Prostate gland (tissue), 2 donors: ENCODE measurements at regions not wholly inside any gene's neighbourhood (a gene's known extent, or its start where the extent isn't known, plus 50 kb on each side); places are given as distances from the start of the nearest gene placed in this dataset.

Experiments used
- DNase-seq: peaks from one replicate; pipeline ENCODE4 v3.0.0-alpha.2; 2019; ENCODE audit warnings: low spot score
- H3K27ac ChIP-seq, 2 donors: fragments of 200-600 bp; sonication (generic); 2 replicates each; pipeline ENCODE4 v1.5.1; 2017 to 2019
- H3K27me3 ChIP-seq: fragments of 200-600 bp; sonication (generic); replicated peaks from 2 replicates; pipeline ENCODE4 v1.5.1; 2019; ENCODE audit not compliant: insufficient read depth
- H3K36me3 ChIP-seq, 2 donors: fragments of 200-600 bp; sonication (generic); 1 replicate in 1 of 2; 2 replicates in 1 of 2; pipeline versions ENCODE4 v1.5.1 to v1.8.1; 2017 to 2019
- H3K4me1 ChIP-seq: fragments of 200-600 bp; sonication (generic); replicated peaks from 2 replicates; pipeline ENCODE4 v1.5.1; 2019
- H3K4me3 ChIP-seq, 2 donors: fragments of 200-600 bp; sonication (generic); 2 replicates each; pipeline ENCODE4 v1.5.1; 2017 to 2019
- H3K9me3 ChIP-seq: fragments of 200-600 bp; sonication (generic); 2 replicates; pipeline ENCODE4 v1.5.1; 2017
- POLR2A ChIP-seq: fragments of 450-650 bp; IDR thresholded peaks from one replicate; pipeline ENCODE4 v1.6.1; 2016; ENCODE audit warnings: antibody characterized with exemption, mild to moderate bottlenecking
- POLR2AphosphoS5 ChIP-seq: sonication (generic); formaldehyde crosslinking; IDR thresholded peaks from one replicate; pipeline ENCODE4 v1.6.1; 2017; ENCODE audit warnings: antibody characterized with exemption
- WGBS: methylation state at CpG from one replicate; pipeline ENCODE4 v1.1.5; 2018; 5-methylcytosine and 5-hydroxymethylcytosine counted together
- intact Hi-C: fragments of 100-400 bp; cut with DNase I; formaldehyde crosslinking; loops from one replicate; pipeline ENCODE4 v1.14.2; 2022
- TF ChIP-seq, protein P1 (sequence below), 4 experiments: fragments of 200-600 bp in 2 of 4; fragments of 450-650 bp in 2 of 4; sonication (generic) in 2 of 4; IDR thresholded peaks; 1 replicate in 3 of 4; 2 replicates in 1 of 4; pipeline ENCODE4 v1.5.1; 2016 to 2019; ENCODE audit warnings: antibody characterized with exemption in 4 of 4, mild to moderate bottlenecking in 2 of 4, moderate library complexity in 2 of 4

DNA sequence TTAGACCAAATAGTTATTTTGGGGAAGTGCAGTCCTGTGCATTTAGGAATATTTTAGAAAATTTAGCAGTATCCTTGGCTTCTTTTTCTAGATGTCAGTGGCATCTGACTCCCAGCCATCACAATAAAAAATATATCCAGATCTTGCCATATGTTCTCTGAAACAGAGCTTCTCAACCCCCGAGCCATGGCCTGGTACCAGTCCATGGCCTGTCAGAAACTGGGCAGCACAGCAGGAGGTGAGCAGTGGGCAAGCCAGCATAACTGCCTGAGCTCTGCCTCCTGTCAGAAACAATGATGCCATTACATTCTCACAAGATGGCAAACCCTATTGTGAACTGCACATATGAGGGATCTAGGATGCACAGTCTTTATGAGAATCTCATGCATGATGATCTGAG is 480.0 kb downstream of the LRRIQ3 start:
- no peak for DNase-seq
- no peaks in the 10 kb centered on the region for H3K4me1 ChIP-seq
- 85% methylated on average over 1 of the region's 1 CpG for WGBS
- H3K4me3 ChIP-seq, result no peak overlapping the region
- no peak overlapping the region for H3K27ac ChIP-seq
- TF ChIP-seq POLR2AphosphoS5, result no peak
- TF ChIP-seq, protein P1, sequence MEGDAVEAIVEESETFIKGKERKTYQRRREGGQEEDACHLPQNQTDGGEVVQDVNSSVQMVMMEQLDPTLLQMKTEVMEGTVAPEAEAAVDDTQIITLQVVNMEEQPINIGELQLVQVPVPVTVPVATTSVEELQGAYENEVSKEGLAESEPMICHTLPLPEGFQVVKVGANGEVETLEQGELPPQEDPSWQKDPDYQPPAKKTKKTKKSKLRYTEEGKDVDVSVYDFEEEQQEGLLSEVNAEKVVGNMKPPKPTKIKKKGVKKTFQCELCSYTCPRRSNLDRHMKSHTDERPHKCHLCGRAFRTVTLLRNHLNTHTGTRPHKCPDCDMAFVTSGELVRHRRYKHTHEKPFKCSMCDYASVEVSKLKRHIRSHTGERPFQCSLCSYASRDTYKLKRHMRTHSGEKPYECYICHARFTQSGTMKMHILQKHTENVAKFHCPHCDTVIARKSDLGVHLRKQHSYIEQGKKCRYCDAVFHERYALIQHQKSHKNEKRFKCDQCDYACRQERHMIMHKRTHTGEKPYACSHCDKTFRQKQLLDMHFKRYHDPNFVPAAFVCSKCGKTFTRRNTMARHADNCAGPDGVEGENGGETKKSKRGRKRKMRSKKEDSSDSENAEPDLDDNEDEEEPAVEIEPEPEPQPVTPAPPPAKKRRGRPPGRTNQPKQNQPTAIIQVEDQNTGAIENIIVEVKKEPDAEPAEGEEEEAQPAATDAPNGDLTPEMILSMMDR (IDR thresholded peaks at IDR 0.05), result no peak
- no peak for TF ChIP-seq POLR2A
- no peaks in the 10 kb centered on the region for H3K27me3 ChIP-seq
- intact Hi-C loops, result no loop called here
- H3K36me3 ChIP-seq, result no peaks in the 10 kb centered on the region
- no peaks in the 10 kb centered on the region for H3K9me3 ChIP-seq

DNA sequence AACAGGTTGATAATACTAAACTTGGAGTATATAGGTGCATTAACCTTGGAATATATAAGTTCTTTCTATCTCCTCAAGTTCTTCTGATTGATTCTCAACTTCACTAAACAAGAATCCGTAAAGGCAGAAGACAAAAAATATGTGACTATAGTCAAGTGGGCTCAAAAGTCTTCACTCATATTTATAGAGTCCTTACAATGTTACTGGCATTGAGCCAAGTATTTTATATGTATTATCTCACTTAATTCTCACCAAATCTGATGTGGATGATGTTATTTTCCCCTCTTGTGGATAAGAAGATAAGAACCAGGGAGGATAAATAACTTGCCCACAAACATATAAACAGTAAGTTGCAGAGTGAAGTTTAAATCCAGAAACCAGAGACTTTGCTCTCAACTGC is 486.9 kb downstream of the LRRIQ3 start:
- H3K4me1 ChIP-seq, result no peaks in the 10 kb centered on the region
- H3K4me3 ChIP-seq, result no peak overlapping the region
- TF ChIP-seq, protein P1 (IDR thresholded peaks at IDR 0.05), result no peak
- TF ChIP-seq POLR2AphosphoS5 (no peak), POLR2A (no peak)
- H3K36me3 ChIP-seq, result no peaks in the 10 kb centered on the region
- H3K9me3 ChIP-seq, result no peaks in the 10 kb centered on the region
- intact Hi-C loops, result no loop called here
- 91% methylated on average over 1 of the region's 1 CpG for WGBS
- H3K27me3 ChIP-seq, result no peaks in the 10 kb centered on the region
- no peak overlapping the region for H3K27ac ChIP-seq
- DNase-seq, result no peak

DNA sequence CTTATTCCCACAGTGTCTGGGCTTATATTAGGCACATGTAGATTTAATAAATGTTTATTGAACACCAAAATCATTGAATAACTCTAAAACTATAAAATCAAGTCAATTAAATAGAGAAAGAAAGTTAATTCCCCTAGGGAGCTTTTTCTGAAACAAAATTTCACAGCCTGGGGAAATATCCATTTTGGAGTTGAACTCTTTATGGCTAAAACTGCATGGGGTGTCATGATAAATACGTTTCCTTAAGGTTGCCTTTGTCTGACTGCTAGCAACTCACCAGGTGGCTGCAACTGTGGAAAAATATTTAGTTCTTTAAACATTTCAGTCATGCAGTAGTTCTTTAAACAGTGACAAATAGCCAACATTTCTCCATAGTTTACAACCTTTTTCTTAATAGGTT is 496.1 kb downstream of the LRRIQ3 start:
- TF ChIP-seq, protein P1 (IDR thresholded peaks at IDR 0.05), result no peak
- TF ChIP-seq POLR2AphosphoS5, result no peak
- TF ChIP-seq POLR2A, result no peak
- no peaks in the 10 kb centered on the region for H3K27me3 ChIP-seq
- WGBS, result 31% methylated on average over 1 of the region's 1 CpG
- H3K4me1 ChIP-seq, result no peaks in the 10 kb centered on the region
- H3K27ac ChIP-seq, result no peak overlapping the region
- DNase-seq, result no peak
- H3K36me3 ChIP-seq, result no peaks in the 10 kb centered on the region
- no peaks in the 10 kb centered on the region for H3K9me3 ChIP-seq
- H3K4me3 ChIP-seq, result no peak overlapping the region
- intact Hi-C loops, result no loop called here

DNA sequence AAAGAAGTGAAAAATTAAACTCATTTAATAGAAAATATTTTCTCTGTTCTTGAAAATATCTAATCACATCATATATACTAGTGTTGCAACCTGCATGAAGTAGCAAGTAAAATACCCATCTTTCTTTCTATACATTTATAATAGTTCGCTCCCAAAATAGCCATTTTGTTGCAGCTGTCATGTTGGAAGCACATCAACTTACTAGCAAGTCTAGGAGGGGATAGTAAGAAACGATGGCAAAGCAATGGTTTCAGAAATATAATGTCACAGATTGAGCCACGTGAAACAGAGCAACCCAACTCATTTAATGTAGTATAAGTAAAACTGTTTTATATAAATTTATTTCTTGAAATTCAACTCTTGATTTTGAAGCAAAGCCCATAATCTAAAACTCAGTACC is 521.8 kb downstream of the LRRIQ3 start:
- Histone ChIP-seq H3K27ac (no peak overlapping the region), H3K9me3 (no peaks in the 10 kb centered on the region), H3K36me3 (no peaks in the 10 kb centered on the region), H3K4me3 (no peak overlapping the region), H3K4me1 (no peaks in the 10 kb centered on the region), H3K27me3 (no peaks in the 10 kb centered on the region)
- intact Hi-C loops, result no loop called here
- whole genome bisulfite sequencing, result 87% methylated on average over 3 of the region's 3 CpGs
- DNase-seq, result no peak
- TF ChIP-seq POLR2AphosphoS5, result no peak

DNA sequence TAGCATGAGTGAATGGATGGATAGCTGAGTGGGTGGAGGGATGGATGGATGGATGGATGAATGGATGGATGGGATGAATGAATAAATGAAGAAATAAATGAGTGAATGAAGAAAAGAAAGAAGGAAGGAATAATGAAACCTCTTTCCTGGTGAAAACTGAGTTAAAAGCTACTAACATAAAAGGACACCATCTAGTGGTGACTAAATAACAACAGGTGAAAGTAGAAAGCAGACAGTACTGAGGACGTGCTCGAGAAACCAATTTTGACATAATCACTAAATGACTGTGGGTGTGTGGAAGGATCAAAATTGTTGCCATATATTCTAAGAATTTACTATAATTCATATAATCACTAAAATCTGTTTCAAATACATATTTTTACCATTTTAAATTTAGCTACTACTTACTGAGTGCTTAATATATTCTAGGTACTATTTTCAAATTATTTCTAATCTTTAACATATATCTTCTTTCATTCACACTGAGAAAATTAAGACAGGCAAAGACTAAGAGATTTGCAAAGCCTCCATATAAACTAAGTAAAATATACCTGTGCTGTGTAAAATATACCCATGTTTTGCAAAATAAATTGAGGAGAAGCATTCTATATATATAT is 522.9 kb downstream of the LRRIQ3 start:
- H3K4me3 ChIP-seq, result no peak overlapping the region
- H3K4me1 ChIP-seq, result no peaks in the 10 kb centered on the region
- intact Hi-C loops, result no loop called here
- H3K36me3 ChIP-seq, result no peaks in the 10 kb centered on the region
- H3K27ac ChIP-seq, result no peak overlapping the region
- H3K9me3 ChIP-seq, result no peaks in the 10 kb centered on the region
- H3K27me3 ChIP-seq, result no peaks in the 10 kb centered on the region
- 9% methylated on average over 2 of the region's 2 CpGs for WGBS
- TF ChIP-seq, protein P1 (IDR thresholded peaks at IDR 0.05), result peak in 3 of 4 experiments; percentile 39 to 58 (median 43)
- no peak for TF ChIP-seq POLR2AphosphoS5
- TF ChIP-seq POLR2A, result no peak
- DNase-seq, result no peak
